ENCODE measurements at regions not wholly inside any gene's neighbourhood (a gene's known extent, or its start where the extent isn't known, plus 50 kb on each side); places are given as distances from the start of the nearest gene placed in this dataset.

- WGBS, 2 donors = 77 to 82% methylated on average over 14 of the region's 14 CpGs
- TF ChIP-seq POLR2A (IDR thresholded peaks at IDR 0.05) = no peak
- TF ChIP-seq CTCF (IDR thresholded peaks at IDR 0.05) = no peak
- H3K36me3 ChIP-seq (replicated peaks in 1 of 2; ENCODE audit: insufficient read depth in 1 of 2, low read depth in 2 of 2) = no peaks in the 10 kb centered on the region
- ATAC-seq (no peak), DNase-seq (no peak)
- intact Hi-C loops (cut with DNase I) = no loop called here
- H3K27ac ChIP-seq = no peak overlapping the region
- peaks cover 0 to 4% of the 10 kb centered on the region in 2 donors for H3K27me3 ChIP-seq
- H3K4me3 ChIP-seq = no peak overlapping the region
- no peaks in the 10 kb centered on the region for H3K4me1 ChIP-seq
- no peaks in the 10 kb centered on the region for H3K9me3 ChIP-seq
These were observed 322.5 kb upstream of the IRX4 start for GRCh38 chr5:2205185-2205585.

- Histone ChIP-seq H3K36me3 (replicated peaks in 1 of 2; ENCODE audit: insufficient read depth in 1 of 2, low read depth in 2 of 2) (no peaks in the 10 kb centered on the region), H3K27ac (no peak overlapping the region), H3K27me3 (peaks cover 0 to 2% of the 10 kb centered on the region in 2 donors), H3K4me3 (no peak overlapping the region), H3K4me1 (no peaks in the 10 kb centered on the region), H3K9me3 (no peaks in the 10 kb centered on the region)
- no peak for ATAC-seq
- TF ChIP-seq POLR2A (IDR thresholded peaks at IDR 0.05) (no peak), CTCF (IDR thresholded peaks at IDR 0.05) (no peak)
- intact Hi-C loops (cut with DNase I) = no loop called here
- no peak for DNase-seq
- WGBS, 2 donors = 66 to 70% methylated on average over 16 to 21 of the region's 21 CpGs
These were observed 321.9 kb upstream of the IRX4 start for GRCh38 chr5:2204366-2205184.

- DNase-seq = no peak
- H3K9me3 ChIP-seq = no peaks in the 10 kb centered on the region
- H3K36me3 ChIP-seq (replicated peaks in 1 of 2; ENCODE audit: insufficient read depth in 1 of 2, low read depth in 2 of 2) = no peaks in the 10 kb centered on the region
- H3K4me1 ChIP-seq = no peaks in the 10 kb centered on the region
- no peaks in the 10 kb centered on the region for H3K27me3 ChIP-seq
- WGBS, 2 donors = 56 to 60% methylated on average over 3 of the region's 3 CpGs
- intact Hi-C loops (cut with DNase I) = no loop called here
- no peak for ATAC-seq
- TF ChIP-seq CTCF (IDR thresholded peaks at IDR 0.05) = no peak
- TF ChIP-seq POLR2A (IDR thresholded peaks at IDR 0.05) = no peak
- H3K4me3 ChIP-seq = no peak overlapping the region
- no peak overlapping the region for H3K27ac ChIP-seq
These were observed 321.0 kb upstream of the IRX4 start for GRCh38 chr5:2203774-2204173.

GRCh38 chr5:2201832-2202231 is 319.1 kb upstream of the IRX4 start:
- WGBS, 2 donors = 77 to 80% methylated on average over 9 of the region's 9 CpGs
- no peak for ATAC-seq
- Histone ChIP-seq H3K36me3 (replicated peaks in 1 of 2; ENCODE audit: insufficient read depth in 1 of 2, low read depth in 2 of 2) (no peaks in the 10 kb centered on the region), H3K27ac (no peak overlapping the region), H3K4me1 (no peaks in the 10 kb centered on the region), H3K27me3 (no peaks in the 10 kb centered on the region), H3K9me3 (no peaks in the 10 kb centered on the region), H3K4me3 (no peak overlapping the region)
- intact Hi-C loops (cut with DNase I) = no loop called here
- no peak for DNase-seq
- TF ChIP-seq POLR2A (IDR thresholded peaks at IDR 0.05) = no peak
- no peak for TF ChIP-seq CTCF (IDR thresholded peaks at IDR 0.05)

- no peak overlapping the region for H3K27ac ChIP-seq
- no peaks in the 10 kb centered on the region for H3K27me3 ChIP-seq
- no peaks in the 10 kb centered on the region for H3K9me3 ChIP-seq
- H3K36me3 ChIP-seq (replicated peaks in 1 of 2; ENCODE audit: insufficient read depth in 1 of 2, low read depth in 2 of 2) = no peaks in the 10 kb centered on the region
- WGBS, 2 donors = 43 to 47% methylated on average over 2 of the region's 2 CpGs
- no peaks in the 10 kb centered on the region for H3K4me1 ChIP-seq
- no peak for TF ChIP-seq CTCF (IDR thresholded peaks at IDR 0.05)
- TF ChIP-seq POLR2A (IDR thresholded peaks at IDR 0.05) = no peak
- H3K4me3 ChIP-seq = no peak overlapping the region
- no peak for DNase-seq
- intact Hi-C loops (cut with DNase I) = no loop called here
- ATAC-seq = no peak
These were observed 318.7 kb upstream of the IRX4 start for GRCh38 chr5:2201421-2201820.

All from body of pancreas (tissue), 4 donors.